ENCODE measurements at regions not wholly inside any gene's neighbourhood (a gene's known extent, or its start where the extent isn't known, plus 50 kb on each side); places are given as distances from the start of the nearest gene placed in this dataset.

- WGBS (ENCODE audit: insufficient coverage), result 61% methylated on average over 2 of the region's 4 CpGs
These were observed 265.2 kb downstream of the NSG2 start for GRCh38 chr5:174310706-174311105.

DNA sequence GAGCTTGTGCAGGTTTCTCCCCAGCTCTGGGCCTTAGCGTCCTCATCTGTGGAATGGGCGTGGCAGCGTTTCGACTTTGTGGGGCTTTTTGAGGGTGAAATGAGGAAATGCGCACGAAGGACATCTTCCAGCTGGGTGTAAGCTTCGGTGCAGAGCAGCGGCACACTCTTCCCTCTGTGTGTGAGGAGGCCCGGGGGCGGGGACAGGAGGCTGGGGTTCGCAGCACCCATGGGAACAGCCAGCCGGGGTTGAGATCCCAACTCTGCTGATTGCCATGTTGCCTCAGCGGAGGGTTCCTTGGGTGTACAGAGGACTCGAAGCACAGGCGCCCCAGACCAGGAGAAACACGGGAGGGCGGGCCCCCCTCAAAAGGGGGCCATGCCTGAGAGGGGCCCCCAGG lies 265.6 kb downstream of the NSG2 start:
- POLR2A ChIA-PET, result no interaction called here
- H3K27me3 ChIP-seq (replicated peaks in 2 of 5; ENCODE audit: control insufficient read depth in 4 of 5, insufficient read depth in 5 of 5, low read length in 4 of 5), result peaks cover 2 to 57% (median 9%) of the 10 kb centered on the region in 5 experiments

More at GRCh38 chr5:174310706-174311105, 265.2 kb downstream of the NSG2 start:
- no peaks in the 10 kb centered on the region for H3K9me3 ChIP-seq (ENCODE audit: control extremely low read depth in 1 of 5, control insufficient read depth in 4 of 5, insufficient read depth in 2 of 5, low read depth in 1 of 5, low read length in 4 of 5)
- no peaks in the 10 kb centered on the region for H3K36me3 ChIP-seq (ENCODE audit: control insufficient read depth in 4 of 4, insufficient read depth in 4 of 4, low read length in 3 of 4)
- POLR2A ChIA-PET, result interaction anchor here (1.6 kb wide), 1 partner anchor 13 kb away, joined by 4 read pairs; no protein-coding TSS in a partner anchor
- DNase-seq, result no peak
- peaks cover 0 to 8% (median 2%) of the 10 kb centered on the region in 4 experiments for H3K4me1 ChIP-seq (ENCODE audit: control extremely low read depth in 1 of 4, control insufficient read depth in 4 of 4, insufficient read depth in 4 of 4, low read length in 3 of 4)
- H3K27ac ChIP-seq (ENCODE audit: insufficient read depth in 1 of 2, low read depth in 1 of 2, low read length in 2 of 2, poor library complexity in 1 of 2, severe bottlenecking in 2 of 2), result no peak overlapping the region
- no peak overlapping the region for H3K4me3 ChIP-seq (ENCODE audit: control insufficient read depth in 1 of 7, extremely low read depth in 1 of 7, insufficient read depth in 4 of 7, low read depth in 2 of 7, low read length in 6 of 7)
- peaks cover 2 to 57% (median 9%) of the 10 kb centered on the region in 5 experiments for H3K27me3 ChIP-seq (replicated peaks in 2 of 5; ENCODE audit: control insufficient read depth in 4 of 5, insufficient read depth in 5 of 5, low read length in 4 of 5)
- CTCF ChIA-PET, result interaction anchor here (0.6 to 8.5 kb wide), 9 partner anchors 8 to 691 kb away, joined by 3 to 88 read pairs (median 4); partner anchors contain the start of gene NSG2

GRCh38 chr5:174311531-174312269 lies 266.2 kb downstream of the NSG2 start:
- peak overlapping the region in 3 of 7 experiments; percentile 10 to 53 (median 40) for H3K4me3 ChIP-seq (ENCODE audit: control insufficient read depth in 1 of 7, extremely low read depth in 1 of 7, insufficient read depth in 4 of 7, low read depth in 2 of 7, low read length in 6 of 7)

More for the DNA sequence above, 265.6 kb downstream of the NSG2 start:
- WGBS (ENCODE audit: insufficient coverage), result 80% methylated on average over 17 of the region's 17 CpGs
- H3K4me1 ChIP-seq (ENCODE audit: control extremely low read depth in 1 of 4, control insufficient read depth in 4 of 4, insufficient read depth in 4 of 4, low read length in 3 of 4), result peaks cover 0 to 8% (median 2%) of the 10 kb centered on the region in 4 experiments
- H3K9me3 ChIP-seq (ENCODE audit: control extremely low read depth in 1 of 5, control insufficient read depth in 4 of 5, insufficient read depth in 2 of 5, low read depth in 1 of 5, low read length in 4 of 5), result no peaks in the 10 kb centered on the region
- CTCF ChIA-PET, result interaction anchor here (0.9 to 8.5 kb wide), 13 partner anchors 9 to 695 kb away, joined by 3 to 88 read pairs (median 4); partner anchors contain the start of gene NSG2
- no peak overlapping the region for H3K4me3 ChIP-seq (ENCODE audit: control insufficient read depth in 1 of 7, extremely low read depth in 1 of 7, insufficient read depth in 4 of 7, low read depth in 2 of 7, low read length in 6 of 7)
- DNase-seq, result no peak
- no peaks in the 10 kb centered on the region for H3K36me3 ChIP-seq (ENCODE audit: control insufficient read depth in 4 of 4, insufficient read depth in 4 of 4, low read length in 3 of 4)
- no peak overlapping the region for H3K27ac ChIP-seq (ENCODE audit: insufficient read depth in 1 of 2, low read depth in 1 of 2, low read length in 2 of 2, poor library complexity in 1 of 2, severe bottlenecking in 2 of 2)

GRCh38 chr5:174312270-174312617 lies 266.7 kb downstream of the NSG2 start:
- peak overlapping the region in 1 of 7 experiments; percentile 53 for H3K4me3 ChIP-seq (ENCODE audit: control insufficient read depth in 1 of 7, extremely low read depth in 1 of 7, insufficient read depth in 4 of 7, low read depth in 2 of 7, low read length in 6 of 7)
- H3K27ac ChIP-seq (ENCODE audit: insufficient read depth in 1 of 2, low read depth in 1 of 2, low read length in 2 of 2, poor library complexity in 1 of 2, severe bottlenecking in 2 of 2), result no peak overlapping the region
- peaks cover 2 to 53% (median 11%) of the 10 kb centered on the region in 5 experiments for H3K27me3 ChIP-seq (replicated peaks in 2 of 5; ENCODE audit: control insufficient read depth in 4 of 5, insufficient read depth in 5 of 5, low read length in 4 of 5)
- 29% methylated on average over 15 of the region's 25 CpGs for WGBS (ENCODE audit: insufficient coverage)
- CTCF ChIA-PET, result interaction anchor here (1.1 to 8.5 kb wide), 9 partner anchors 9 to 694 kb away, joined by 3 to 88 read pairs (median 4); partner anchors contain the start of gene NSG2
- H3K4me1 ChIP-seq (ENCODE audit: control extremely low read depth in 1 of 4, control insufficient read depth in 4 of 4, insufficient read depth in 4 of 4, low read length in 3 of 4), result peaks cover 0 to 8% (median 2%) of the 10 kb centered on the region in 4 experiments
- no peaks in the 10 kb centered on the region for H3K36me3 ChIP-seq (ENCODE audit: control insufficient read depth in 4 of 4, insufficient read depth in 4 of 4, low read length in 3 of 4)
- DNase-seq, result no peak
- POLR2A ChIA-PET, result interaction anchor here (0.7 to 0.9 kb wide), 2 partner anchors 267 to 323 kb away, joined by 3 read pairs; partner anchors contain the start of gene C5orf47
- no peaks in the 10 kb centered on the region for H3K9me3 ChIP-seq (ENCODE audit: control extremely low read depth in 1 of 5, control insufficient read depth in 4 of 5, insufficient read depth in 2 of 5, low read depth in 1 of 5, low read length in 4 of 5)

More at GRCh38 chr5:174311531-174312269, 266.2 kb downstream of the NSG2 start:
- peaks cover 2 to 53% (median 9%) of the 10 kb centered on the region in 5 experiments for H3K27me3 ChIP-seq (replicated peaks in 2 of 5; ENCODE audit: control insufficient read depth in 4 of 5, insufficient read depth in 5 of 5, low read length in 4 of 5)
- no peaks in the 10 kb centered on the region for H3K36me3 ChIP-seq (ENCODE audit: control insufficient read depth in 4 of 4, insufficient read depth in 4 of 4, low read length in 3 of 4)
- H3K9me3 ChIP-seq (ENCODE audit: control extremely low read depth in 1 of 5, control insufficient read depth in 4 of 5, insufficient read depth in 2 of 5, low read depth in 1 of 5, low read length in 4 of 5), result no peaks in the 10 kb centered on the region
- peak; percentile 45 to 73 (median 71) for DNase-seq
- H3K27ac ChIP-seq (ENCODE audit: insufficient read depth in 1 of 2, low read depth in 1 of 2, low read length in 2 of 2, poor library complexity in 1 of 2, severe bottlenecking in 2 of 2), result no peak overlapping the region
- 8% methylated on average over 54 of the region's 58 CpGs for WGBS (ENCODE audit: insufficient coverage)
- POLR2A ChIA-PET, result interaction anchor here (0.5 to 0.9 kb wide), 3 partner anchors 267 to 589 kb away, joined by 3 to 6 read pairs (median 3); partner anchors contain the start of gene C5orf47
- CTCF ChIA-PET, result interaction anchor here (0.5 to 8.5 kb wide), 15 partner anchors 9 to 696 kb away, joined by 3 to 88 read pairs (median 4); partner anchors contain the start of gene NSG2
- peaks cover 0 to 8% (median 2%) of the 10 kb centered on the region in 4 experiments for H3K4me1 ChIP-seq (ENCODE audit: control extremely low read depth in 1 of 4, control insufficient read depth in 4 of 4, insufficient read depth in 4 of 4, low read length in 3 of 4)

- Histone ChIP-seq H3K36me3 (ENCODE audit: control insufficient read depth in 4 of 4, insufficient read depth in 4 of 4, low read length in 3 of 4) (no peaks in the 10 kb centered on the region), H3K4me1 (ENCODE audit: control extremely low read depth in 1 of 4, control insufficient read depth in 4 of 4, insufficient read depth in 4 of 4, low read length in 3 of 4) (peaks cover 0 to 8% (median 2%) of the 10 kb centered on the region in 4 experiments), H3K27ac (ENCODE audit: insufficient read depth in 1 of 2, low read depth in 1 of 2, low read length in 2 of 2, poor library complexity in 1 of 2, severe bottlenecking in 2 of 2) (no peak overlapping the region), H3K27me3 (replicated peaks in 2 of 5; ENCODE audit: control insufficient read depth in 4 of 5, insufficient read depth in 5 of 5, low read length in 4 of 5) (peaks cover 2 to 53% (median 11%) of the 10 kb centered on the region in 5 experiments), H3K4me3 (ENCODE audit: control insufficient read depth in 1 of 7, extremely low read depth in 1 of 7, insufficient read depth in 4 of 7, low read depth in 2 of 7, low read length in 6 of 7) (no peak overlapping the region), H3K9me3 (ENCODE audit: control extremely low read depth in 1 of 5, control insufficient read depth in 4 of 5, insufficient read depth in 2 of 5, low read depth in 1 of 5, low read length in 4 of 5) (no peaks in the 10 kb centered on the region)
- WGBS (ENCODE audit: insufficient coverage), result 93% methylated on average over 3 of the region's 8 CpGs
- CTCF ChIA-PET, result interaction anchor here (1.1 to 8.5 kb wide), 8 partner anchors 9 to 695 kb away, joined by 3 to 88 read pairs (median 4); partner anchors contain the start of gene NSG2
- DNase-seq, result no peak
- POLR2A ChIA-PET, result interaction anchor here (0.9 kb wide), 1 partner anchor 268 kb away, joined by 3 read pairs; no protein-coding TSS in a partner anchor
These were observed 267.1 kb downstream of the NSG2 start for GRCh38 chr5:174312641-174313040.

DNA sequence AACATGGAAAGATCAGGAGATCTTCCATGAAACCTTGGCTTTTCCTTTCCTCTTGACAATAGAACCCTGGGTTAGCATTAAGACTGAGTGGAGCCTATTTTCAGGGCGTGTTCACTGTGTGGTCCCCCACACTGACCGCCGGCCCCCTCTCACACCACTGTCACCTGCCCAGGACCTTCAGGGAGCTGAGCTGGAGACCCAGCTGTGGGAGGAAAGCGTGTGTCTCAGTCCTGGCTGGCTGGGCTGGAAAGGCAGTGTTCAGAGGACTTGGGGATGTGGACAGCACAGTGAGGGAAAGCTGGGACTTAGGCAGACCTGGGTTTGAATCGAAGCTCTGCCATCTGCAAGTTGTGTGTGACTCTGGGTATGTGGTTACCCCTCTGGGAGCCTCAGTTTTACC lies 268.1 kb downstream of the NSG2 start:
- Histone ChIP-seq H3K4me1 (ENCODE audit: control extremely low read depth in 1 of 4, control insufficient read depth in 4 of 4, insufficient read depth in 4 of 4, low read length in 3 of 4) (peaks cover 0 to 8% (median 2%) of the 10 kb centered on the region in 4 experiments), H3K9me3 (ENCODE audit: control extremely low read depth in 1 of 5, control insufficient read depth in 4 of 5, insufficient read depth in 2 of 5, low read depth in 1 of 5, low read length in 4 of 5) (no peaks in the 10 kb centered on the region), H3K4me3 (ENCODE audit: control insufficient read depth in 1 of 7, extremely low read depth in 1 of 7, insufficient read depth in 4 of 7, low read depth in 2 of 7, low read length in 6 of 7) (no peak overlapping the region), H3K36me3 (ENCODE audit: control insufficient read depth in 4 of 4, insufficient read depth in 4 of 4, low read length in 3 of 4) (no peaks in the 10 kb centered on the region), H3K27ac (ENCODE audit: insufficient read depth in 1 of 2, low read depth in 1 of 2, low read length in 2 of 2, poor library complexity in 1 of 2, severe bottlenecking in 2 of 2) (no peak overlapping the region), H3K27me3 (replicated peaks in 2 of 5; ENCODE audit: control insufficient read depth in 4 of 5, insufficient read depth in 5 of 5, low read length in 4 of 5) (peaks cover 2 to 54% (median 11%) of the 10 kb centered on the region in 5 experiments)
- POLR2A ChIA-PET, result no interaction called here
- no peak for DNase-seq
- WGBS (ENCODE audit: insufficient coverage), result 91% methylated on average over 5 of the region's 5 CpGs
- CTCF ChIA-PET, result interaction anchor here (1.1 to 4.9 kb wide), 2 partner anchors 261 to 269 kb away, joined by 4 to 43 read pairs; partner anchors contain the start of gene NSG2

Measured in common myeloid progenitor, CD34-positive (primary cell).